Stimulated activated CD4-positive, alpha-beta T cell treated with anti-CD3 and anti-CD28 coated beads, Interleukin-1b, Interleukin-23, amount 100 ng/mL, for 48 hours (primary cell): ENCODE measurements at regions not wholly inside any gene's neighbourhood (a gene's known extent, or its start where the extent isn't known, plus 50 kb on each side); places are given as distances from the start of the nearest gene placed in this dataset.
"Not testable (repeated sequence)": the region's sequence is repeated elsewhere in the genome, so short reads cannot be mapped to it uniquely, and the experiment has no call there.

ENCODE experiments used
- DNase-seq: peaks from one replicate; pipeline ENCODE4 v3.0.0-alpha.2; 2020

DNA sequence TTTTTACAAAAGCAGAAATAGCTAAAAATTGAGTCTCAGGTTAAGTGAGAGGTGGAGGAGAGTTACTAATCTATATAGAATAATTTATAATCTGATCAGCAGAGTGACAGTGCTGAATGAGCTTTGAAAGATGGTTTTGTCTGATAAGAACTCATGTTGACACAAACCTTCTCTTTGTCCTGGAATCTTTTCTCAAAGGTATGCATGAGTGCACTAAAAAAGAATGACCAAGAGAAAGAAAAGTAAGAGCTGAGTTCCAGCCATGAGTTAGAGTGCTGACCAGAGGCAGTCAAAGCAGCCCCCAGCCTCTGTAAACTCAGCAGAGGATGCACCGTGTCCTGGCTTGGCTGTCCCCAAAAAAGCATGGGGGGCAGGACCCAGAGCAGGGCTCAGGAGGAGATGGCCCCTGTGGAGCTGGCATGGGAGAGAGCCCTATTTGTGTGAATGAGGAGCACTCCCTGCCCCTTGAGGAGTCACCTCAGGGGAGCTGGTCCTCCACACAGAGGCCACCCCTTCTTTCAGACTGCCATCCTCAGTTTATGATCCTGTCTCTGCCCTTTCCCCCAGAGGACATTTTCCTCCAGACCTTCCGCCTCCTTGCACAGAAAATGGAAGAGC, 129.8 kb downstream of the SEC23A start:
- no peak for DNase-seq

DNA sequence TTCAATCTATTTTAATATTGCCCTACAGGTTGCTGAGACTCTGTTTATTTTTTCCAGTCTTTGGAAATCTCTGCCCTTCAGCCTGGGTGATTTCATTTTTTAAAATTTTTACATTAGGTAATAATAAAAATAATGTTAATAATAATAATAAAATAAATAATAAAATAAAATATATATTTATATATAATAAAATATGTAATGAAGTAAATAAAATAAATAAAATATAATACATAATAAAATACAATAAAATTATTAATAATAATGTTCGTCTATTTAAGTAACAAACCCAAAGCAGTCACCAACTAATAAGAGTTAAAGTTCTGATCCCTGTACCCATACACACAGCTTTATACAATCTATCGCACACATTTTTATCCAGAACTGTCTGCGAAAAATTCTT, 130.5 kb downstream of the SEC23A start:
- no peak for DNase-seq

DNA sequence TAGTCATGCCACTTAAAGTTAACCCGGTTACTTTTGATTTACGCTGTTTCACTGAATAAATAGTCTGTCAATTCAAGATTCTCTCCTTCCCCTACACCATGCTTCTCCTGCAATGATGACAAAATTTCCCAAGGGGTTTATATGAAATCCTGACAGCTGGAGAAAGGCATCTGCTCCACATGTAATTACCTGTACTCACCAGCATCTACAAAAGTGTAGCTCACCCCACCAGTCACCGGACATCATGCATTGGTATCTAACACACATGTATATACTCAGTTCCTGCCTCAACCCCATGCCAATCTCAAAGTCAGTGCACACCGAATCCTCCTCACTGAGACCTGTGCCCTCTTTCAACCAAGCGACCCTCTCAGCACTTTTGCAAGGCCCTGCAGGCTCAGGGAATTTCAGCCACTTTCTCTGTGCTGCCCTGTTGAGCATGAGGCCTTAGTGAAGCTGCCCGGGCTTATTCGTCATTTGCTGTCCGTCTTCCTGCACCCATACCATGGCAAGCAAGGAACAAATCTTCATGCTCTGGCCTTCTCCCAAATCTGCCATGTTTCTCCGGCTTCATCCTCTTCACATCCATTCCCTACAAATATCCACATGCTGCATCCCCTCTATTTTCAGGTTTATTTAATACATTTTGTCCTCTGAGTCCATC, 131.6 kb downstream of the SEC23A start:
- DNase-seq, result no peak

- no peak for DNase-seq
Measured at GRCh38 chr14:38964630-38965029, 138.4 kb downstream of the SEC23A start.

- no peak for DNase-seq
Measured at GRCh38 chr14:38960946-38961531, 142.0 kb downstream of the SEC23A start.

- DNase-seq, result no peak
Measured at GRCh38 chr14:38959021-38959420, 144.0 kb downstream of the SEC23A start.

DNA sequence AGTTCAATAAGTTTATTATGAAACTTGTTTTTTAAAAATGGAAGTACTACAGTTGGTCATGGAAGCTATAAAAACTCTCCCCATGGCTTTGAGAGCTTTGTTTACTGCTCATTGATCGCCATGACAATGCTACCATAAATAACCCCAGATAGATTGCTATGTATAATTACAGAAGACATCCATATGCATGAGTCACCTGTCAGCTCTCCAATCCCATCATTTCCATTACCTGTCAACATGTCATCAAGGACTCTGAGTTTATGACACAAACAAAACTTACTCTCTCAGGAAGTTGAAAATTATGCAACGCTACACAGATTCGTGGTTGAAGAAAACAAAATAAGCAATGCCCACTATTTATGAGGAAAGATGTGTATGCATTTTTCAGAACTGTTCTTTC, 144.4 kb downstream of the SEC23A start:
- no peak for DNase-seq

- DNase-seq, result no peak
Measured at GRCh38 chr14:38951451-38951850, 151.6 kb downstream of the SEC23A start.

DNA sequence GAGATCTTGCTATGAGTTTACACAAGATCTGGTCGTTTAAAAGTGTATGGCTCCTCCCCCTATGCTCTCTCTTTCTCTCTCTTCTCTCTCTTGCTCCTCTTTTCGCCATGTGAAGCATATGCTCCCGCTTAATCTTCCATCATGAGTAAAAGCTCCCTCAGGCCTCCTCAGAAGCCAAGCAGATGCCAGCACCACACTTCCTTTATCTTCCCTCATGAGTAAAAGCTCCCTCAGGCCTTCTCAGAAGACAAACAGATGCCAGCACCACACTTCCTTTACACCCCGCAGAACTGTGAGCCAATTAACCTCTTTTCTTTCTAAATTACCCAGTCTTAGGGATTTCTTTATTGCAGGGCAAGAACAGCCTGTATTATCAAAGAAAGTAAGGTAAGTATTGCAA, 152.4 kb downstream of the SEC23A start:
- DNase-seq, result no peak

GRCh38 chr14:38948576-38948975, 154.5 kb downstream of the SEC23A start:
- DNase-seq, result no peak

- DNase-seq, result no peak
Measured at GRCh38 chr14:38948171-38948570, 154.9 kb downstream of the SEC23A start.

DNA sequence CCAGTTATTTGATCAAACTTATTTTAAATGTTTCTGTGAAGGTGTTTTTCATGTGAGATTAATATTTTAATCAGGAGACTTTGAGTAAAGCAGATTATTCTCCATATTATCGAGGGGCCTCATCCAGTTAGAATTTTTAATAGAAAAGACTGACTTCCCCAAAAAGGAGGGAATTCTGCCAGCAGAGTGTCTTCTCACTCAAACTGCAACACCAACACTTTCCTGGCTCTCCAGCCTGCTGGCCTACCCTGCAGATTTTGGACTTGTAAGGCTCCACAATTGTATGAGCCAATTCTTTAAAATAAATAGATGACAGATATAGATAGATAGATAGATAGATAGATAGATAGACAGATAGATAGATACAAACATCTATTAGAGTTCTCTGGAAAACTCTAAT, 155.7 kb downstream of the SEC23A start:
- no peak for DNase-seq

DNA sequence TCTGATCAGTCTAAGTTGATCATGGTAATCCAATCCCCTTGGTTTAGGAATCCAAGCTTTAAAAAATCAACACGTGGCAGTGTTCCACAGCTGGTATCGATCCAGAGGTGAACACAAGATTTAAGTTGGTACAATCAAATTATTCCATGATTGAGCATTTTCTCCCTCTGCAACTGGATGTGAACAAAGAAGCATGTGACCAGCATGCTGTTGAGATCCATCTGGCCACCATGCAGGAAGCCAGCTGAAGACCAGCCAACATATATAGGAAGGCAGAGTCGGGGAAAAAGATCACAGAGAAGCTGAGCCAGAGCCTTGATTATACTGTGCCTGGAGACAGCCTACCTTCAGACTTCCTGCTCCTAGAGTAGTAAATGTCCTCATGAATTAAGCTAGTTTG, 158.3 kb downstream of the SEC23A start:
- DNase-seq, result no peak

DNA sequence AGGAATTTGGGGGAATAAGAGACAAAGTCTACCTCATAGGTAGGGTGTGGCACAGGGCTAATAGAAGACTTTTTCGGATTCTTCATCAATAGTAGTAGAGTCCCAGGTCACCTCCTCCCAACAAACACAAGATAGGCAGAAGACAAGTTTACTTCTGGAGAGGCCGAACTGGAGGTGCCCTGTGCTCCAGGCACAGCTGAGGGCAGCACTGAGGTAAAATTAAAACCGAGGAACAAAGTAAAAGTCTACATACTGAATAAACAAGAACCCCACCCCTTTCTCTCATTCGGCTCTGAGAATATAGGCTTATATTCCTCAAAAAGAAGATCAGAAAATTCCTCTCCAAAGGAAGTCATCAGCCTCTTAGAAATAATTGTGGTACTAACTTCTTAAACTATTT, 161.5 kb downstream of the SEC23A start:
- DNase-seq, result no peak

DNA sequence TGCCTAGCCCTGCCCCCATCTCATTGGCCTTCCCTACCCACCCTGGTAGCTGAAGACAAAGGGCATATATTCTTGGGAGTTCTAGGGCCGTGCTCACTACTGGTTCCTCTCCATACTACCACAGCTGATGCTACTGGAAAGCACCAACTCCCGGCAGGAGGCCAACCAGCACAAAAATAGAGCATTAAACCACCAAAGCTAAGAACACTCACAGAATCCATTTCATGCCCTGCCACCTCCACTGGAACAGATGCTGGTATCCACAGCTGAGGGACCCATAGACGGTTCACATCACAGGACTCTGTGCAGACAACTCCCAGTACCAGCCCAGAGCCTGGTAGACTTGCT, 170.4 kb downstream of the SEC23A start:
- not testable (repeated sequence) for DNase-seq

DNA sequence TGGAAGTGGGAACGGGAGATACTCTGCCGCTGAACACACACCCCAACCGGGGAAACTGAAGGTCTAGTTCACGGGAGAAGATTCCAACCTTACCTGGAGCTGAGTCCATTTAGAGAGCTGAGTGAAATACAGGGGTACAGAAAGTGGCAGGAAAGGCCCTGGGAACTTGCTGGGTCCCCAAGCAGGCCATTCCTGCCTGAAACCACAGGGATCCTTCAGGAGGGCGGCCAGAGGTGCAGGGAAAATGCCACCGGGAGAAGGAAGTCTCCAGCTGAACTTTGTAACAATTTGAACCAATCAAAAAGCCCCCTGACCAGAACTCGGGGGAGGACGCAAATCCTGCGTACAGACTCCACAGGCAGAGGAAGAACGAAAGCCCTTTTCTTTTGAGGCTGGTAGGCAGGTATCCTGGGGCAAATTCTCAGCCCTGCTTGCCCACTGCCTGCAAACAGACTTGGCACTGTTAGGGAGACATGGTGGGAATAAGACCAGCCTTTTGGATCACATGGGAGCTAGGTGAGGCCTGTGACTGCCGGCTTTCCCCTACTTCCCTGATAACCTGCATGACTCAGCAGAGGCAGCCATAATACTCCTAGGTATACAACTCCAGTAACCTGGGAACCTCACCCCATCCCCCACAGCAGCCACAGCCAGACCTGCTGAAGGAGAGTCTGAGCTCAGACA, 170.9 kb downstream of the SEC23A start:
- DNase-seq, result no peak

GRCh38 chr14:38930898-38931297, 172.1 kb downstream of the SEC23A start:
- no peak for DNase-seq

DNA sequence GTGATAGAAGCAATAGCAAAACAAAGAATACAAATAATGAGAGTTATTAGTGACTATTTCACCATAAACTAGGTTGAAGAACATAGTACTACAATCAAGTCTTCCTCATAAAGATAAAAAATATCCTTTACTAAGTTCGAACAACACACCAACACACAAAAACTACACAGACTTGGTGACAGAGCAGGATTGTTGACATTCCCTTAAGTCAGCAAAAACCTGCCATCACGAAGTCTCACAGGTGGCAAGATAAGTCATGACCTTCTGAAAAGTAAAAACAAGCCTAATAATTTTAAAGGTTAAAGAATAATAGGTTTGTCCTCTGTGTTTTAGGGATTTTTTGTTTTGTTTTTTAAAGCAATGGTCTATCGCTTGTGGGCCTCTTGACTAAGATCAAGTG, 173.0 kb downstream of the SEC23A start:
- DNase-seq, result no peak

DNA sequence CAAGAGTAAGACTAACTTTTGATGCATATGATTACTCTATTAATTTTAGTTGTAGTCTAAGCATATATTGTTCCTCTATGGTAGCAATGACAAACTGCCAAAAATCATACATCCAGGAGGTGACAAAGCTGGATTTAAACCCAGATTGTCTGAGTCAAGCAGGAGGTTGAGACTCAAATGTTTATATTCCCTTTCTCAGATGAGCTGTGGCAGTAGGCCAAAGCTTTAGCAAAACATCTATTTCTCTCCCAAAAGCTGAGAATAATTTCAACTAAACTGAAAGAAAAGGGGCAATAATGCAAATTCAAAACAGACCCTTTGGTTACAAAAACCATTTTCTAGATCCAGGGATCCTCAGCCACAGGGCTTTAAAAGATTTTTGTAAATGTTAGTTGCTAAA, 173.6 kb downstream of the SEC23A start:
- no peak for DNase-seq

DNA sequence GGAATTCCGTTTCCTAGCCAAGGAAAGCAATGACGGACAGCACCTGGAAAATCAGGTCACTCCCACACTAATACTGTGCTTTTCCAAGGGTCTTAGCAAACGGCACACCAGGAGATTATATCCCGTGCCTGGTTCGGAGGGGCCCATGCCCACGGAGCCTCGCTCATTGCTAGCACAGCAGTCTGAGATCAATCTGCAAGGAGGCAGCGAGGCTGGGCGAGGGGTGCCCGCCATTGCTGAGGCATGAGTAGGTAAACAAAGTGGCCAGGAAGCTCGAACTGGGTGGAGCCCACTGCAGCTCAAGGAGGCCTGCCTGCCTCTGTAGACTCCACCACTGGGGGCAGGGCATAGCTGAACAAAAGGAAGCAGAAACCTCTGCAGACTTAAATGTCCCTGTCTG, 181.1 kb downstream of the SEC23A start:
- not testable (repeated sequence) for DNase-seq

DNA sequence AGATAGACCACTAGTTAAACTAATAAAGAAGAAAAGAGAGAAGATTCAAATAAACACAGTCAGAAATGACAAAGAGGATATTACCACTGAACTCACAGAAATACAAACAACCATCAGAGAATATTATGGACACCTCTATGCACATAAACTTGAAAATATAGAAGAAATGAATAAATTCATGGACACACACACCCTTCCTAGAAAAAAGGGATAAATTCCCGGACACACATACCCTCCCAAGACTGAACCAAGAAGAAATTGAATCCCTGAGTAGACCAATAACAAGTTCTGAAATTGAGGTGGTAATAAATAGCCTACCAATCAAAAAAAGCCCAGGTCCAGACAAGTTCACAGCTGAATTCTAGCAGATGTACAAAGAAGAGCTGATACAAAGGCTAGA, 187.9 kb downstream of the SEC23A start:
- no peak for DNase-seq

- DNase-seq, result no peak
Measured at GRCh38 chr14:38910092-38910491, 192.9 kb downstream of the SEC23A start.

- no peak for DNase-seq
Measured at GRCh38 chr14:38904959-38905358, 198.1 kb downstream of the SEC23A start.

DNA sequence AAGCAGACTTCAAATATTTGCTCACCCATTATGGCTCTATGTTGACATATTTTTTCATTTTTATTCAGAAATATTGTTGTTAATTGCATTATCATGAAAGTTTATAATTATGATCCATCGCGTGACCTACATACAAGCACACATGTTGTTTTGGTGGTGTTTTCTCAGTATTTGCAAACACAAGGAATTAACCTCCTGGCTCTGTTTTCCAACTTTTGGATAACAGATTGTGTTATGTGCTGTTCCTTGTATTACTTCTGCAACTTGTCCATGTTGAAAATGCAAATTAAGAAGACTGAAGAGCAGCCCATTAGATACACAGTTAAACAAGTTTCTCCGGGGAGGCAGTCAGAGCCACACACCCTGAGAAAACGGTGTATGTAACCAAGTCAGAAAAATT, 201.2 kb downstream of the SEC23A start:
- no peak for DNase-seq
